EH (cell line): ENCODE measurements at regions not wholly inside any gene's neighbourhood (a gene's known extent, or its start where the extent isn't known, plus 50 kb on each side); places are given as distances from the start of the nearest gene placed in this dataset.
"Not testable (repeated sequence)": the region's sequence is repeated elsewhere in the genome, so short reads cannot be mapped to it uniquely, and the experiment has no call there.

Experiments
- DNase-seq: peaks from one replicate; pipeline ENCODE4 v3.0.0-alpha.2; 2015; ENCODE audit warnings: low read depth

DNA sequence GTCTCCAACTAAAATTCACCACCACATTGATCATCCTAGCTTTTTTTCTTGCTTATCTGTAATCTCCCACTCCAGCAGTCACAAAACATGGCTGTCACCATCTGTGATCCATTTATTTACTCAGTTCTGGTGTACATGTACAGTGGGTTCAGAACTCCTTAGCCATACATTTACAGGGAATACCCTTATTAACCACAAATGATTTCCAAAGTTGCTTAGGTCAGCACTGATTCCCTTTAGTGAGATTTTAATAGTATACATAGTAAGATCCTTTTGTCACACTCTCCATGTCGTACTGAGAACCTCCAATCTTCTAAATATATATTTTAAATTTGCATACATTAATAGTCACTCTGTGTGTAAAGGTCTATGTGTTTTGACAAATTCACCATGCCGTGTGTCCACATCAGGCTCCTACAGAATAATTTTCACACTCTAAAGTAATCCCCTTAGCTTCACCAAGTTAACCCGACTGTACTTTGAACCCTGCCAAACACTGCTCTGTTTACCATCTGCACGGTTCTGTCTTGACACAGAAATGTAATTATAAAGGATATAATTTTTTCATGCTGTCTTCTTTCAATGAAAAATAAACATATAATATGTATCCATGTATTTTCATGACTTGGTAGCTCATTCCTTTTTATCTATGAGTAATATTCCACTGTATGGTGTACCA lies 473.6 kb upstream of the ZP4 start:
- DNase-seq, result no peak

DNA sequence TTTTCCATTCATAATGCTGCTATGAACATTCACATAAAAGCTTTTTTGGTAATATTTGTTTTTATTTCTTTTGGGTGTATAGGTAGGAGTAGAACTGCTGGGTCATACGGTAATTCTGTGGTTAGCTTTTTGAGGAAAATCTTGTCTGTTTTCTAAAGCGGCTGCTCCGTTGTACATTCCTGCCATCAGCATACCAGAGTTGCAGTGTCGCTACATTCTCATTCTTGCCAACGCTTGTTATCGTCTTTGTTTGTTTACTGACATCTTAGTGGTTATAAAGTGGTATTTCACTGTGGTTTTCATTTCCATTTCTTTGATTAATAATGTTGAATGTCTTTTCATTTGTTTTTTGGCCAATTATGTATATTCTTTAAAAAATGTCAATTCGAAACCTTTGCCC lies 469.8 kb upstream of the ZP4 start:
- DNase-seq, result no peak

DNA sequence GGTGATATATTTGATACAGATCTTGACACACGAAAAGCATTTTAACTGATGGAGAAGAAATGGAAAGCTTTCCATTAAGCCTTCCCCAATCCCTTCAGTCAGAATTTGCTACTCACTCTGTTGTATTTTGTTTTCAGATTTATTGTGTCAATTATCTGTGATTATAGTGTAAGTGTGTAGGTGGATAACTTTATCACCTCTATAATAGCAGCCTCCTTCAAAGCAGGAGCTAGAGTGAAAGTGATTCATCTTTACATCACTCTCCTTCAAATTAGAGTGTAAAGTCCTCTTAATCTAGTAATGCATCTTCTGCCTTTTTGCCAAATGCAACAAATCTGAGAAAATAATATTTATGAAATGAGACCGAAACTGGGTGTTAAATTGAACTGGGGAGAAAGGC lies 459.7 kb upstream of the ZP4 start:
- no peak for DNase-seq

DNA sequence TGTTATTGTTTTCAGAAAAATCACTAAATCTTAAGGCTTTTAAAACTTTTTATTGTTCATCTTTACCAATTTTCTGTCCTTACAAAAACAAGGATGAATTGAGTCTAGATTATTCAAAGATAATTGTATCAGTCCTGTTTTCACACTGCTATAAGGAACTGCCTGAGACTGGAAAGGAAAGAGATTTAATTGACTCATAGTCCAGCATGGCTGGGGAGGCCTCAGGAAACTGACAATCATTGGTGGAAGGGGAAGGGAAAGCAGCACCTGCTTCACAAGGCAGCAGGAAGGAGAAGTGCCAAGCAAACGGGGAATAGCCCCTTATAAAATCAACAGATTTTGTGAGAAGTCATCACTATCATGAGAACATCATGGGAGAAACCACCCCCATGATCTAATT lies 455.6 kb upstream of the ZP4 start:
- DNase-seq, result no peak

DNA sequence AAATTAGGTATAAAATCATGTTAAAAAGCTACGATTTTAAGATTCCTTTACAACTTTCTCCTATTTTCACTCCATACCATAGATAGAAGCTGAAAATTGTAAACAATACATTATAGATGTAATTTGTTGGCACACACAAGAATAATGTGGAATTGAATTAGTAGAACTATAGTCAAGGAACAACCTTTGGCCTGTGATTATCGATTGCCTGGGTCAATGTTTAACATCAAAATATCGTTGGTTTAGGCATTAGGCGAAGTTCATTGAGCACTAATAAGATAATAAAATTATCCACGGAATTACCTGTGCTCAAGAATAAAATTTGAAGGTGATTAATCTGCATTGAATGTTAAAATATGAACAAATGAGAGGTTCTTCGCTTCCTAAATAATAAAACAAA lies 455.1 kb upstream of the ZP4 start:
- DNase-seq, result no peak

DNA sequence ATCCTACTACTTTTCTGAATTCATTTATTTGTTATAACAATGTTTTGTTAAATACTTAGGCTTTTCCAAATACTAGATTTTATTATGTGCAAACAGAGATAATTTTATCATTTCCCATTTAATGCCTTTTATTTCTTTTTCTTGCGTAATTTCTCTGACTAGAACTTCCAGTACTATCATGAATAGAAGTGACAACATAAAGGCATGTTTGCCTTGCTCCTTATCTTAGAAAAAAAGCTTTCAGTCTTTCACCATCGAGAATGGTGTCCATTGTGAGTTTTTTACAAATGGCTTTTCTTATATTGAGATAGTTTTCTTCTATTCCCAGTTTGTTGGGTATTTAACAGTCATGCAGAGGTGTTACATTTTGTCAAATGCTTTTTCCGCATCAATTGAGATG lies 453.1 kb upstream of the ZP4 start:
- DNase-seq, result no peak

DNA sequence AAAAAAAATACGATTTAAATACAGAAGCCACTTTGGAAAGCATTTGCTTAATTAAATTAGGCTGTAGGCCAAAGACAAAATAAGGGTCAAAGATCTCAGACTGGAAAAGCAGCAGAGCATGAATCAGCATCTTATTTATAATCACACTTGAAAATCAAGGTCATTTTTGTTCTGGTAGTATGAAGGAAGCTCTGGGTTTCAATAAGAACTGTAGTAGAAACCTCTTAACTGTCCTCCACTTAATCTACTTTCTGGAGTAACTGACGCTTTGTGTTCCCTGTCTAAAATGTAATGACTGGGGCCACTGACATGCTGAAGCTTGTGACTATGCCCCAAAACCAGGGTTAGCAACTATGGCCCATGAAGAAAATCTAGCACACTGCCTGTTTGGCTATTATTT lies 450.7 kb upstream of the ZP4 start:
- DNase-seq, result no peak

DNA sequence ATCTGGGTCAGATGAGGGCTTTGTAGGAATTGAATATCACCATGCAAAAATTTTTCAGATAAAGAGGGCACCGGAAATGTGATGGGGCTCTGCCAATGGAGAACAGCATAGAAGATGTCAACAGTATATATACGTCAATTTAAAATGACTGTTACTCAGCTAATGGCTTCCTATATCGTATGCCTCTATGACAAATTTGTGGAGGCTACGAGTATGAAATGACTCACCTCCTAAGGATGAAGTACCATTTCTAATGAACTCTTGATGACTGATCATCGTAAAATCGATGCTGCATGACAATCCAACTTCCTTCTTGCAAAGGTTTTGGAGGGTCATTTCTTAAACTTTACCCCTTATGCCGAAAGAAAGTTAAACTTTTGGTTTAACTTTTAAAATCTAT lies 450.3 kb upstream of the ZP4 start:
- DNase-seq, result no peak

DNA sequence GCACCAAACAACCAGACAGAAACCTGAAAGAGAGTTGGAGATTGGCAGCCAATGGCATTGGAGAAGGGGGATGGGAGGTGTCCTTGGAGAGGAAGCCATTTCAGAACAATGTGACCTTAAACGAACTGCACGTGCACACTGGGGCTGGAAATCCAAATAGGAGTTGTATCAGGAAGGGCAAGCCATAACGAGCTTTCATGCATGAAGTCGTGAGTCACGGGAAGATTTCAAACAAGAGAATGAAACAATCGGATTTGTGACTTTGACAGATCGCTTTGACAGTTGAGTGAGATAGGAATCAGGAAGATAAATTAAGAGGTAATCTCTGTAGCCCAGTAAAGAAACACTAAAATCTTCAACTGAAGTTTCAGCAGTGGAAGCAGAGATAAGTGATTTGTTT lies 445.8 kb upstream of the ZP4 start:
- no peak for DNase-seq

DNA sequence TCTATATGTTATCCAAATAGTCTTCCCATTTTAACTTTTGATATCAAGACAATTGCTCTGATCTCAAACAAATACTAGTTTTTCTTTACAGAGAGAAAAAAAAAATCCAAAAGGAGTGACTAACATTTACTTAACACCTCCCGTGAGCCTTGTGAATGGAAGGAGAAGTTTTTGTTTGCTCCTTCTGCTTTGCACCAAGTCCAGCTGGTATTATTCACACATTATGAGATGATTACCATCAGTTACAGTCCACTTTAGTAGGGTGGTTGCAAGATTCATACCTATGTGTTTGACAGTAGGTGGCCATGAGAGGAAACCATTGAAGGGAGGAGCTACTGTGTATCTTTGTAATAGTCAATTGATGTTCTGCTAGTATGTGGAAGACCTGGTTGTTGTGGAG lies 443.4 kb upstream of the ZP4 start:
- DNase-seq, result no peak

DNA sequence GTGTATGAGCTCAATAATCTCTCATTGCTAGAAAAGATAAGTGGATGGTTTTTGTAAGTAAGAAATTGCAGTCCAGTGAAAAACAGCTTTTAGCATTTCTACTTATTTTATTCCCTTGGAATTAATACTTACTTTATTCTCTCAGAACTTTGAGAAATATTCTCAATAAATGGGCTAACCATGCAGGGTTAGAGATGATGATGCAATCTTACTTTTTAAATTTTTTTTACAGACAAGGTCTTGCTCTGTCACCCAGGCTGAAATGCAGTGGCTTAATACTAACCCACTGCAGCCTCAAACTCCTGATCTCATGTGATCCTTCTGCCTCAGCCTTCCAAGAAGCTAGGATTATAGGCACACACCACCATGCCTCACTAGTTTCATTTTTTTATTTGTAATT lies 440.8 kb upstream of the ZP4 start:
- DNase-seq, result no peak

DNA sequence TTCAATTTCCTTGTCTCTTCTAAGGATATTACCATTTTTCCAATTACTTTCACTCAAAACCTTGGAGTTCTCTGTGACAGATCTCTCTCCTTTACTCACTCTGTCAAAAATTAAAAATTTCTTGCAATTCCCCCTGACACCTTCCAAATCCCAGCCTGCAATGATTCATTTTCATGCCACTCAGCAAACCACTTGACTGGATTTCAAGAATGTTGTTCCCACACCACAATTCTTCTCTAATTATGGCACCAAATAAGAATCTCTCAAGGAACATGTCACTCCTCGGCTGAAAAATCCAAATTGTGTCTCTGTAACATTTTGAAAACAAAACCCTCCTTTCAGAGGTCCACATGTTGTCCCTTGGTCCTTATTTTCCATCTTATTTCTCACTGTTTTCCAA lies 438.9 kb upstream of the ZP4 start:
- no peak for DNase-seq

DNA sequence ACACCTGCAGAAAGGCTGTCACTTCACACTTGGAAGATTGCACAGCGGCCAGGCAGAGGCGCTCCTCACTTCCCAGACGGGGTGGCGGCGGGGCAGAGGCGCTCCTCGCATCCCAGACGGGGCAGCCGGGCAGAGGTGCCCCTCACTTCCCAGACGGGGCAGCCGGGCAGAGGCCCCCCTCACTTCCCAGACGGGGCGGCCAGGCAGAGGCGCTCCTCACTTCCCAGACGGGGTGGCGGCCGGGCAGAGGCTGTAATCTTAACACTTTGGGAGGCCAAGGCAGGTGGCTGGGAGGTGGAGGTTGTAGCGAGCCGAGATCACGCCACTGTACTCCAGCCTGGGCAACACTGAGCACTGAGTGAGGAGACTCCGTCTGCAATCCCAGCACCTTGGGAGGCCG lies 436.3 kb upstream of the ZP4 start:
- not testable (repeated sequence) for DNase-seq

DNA sequence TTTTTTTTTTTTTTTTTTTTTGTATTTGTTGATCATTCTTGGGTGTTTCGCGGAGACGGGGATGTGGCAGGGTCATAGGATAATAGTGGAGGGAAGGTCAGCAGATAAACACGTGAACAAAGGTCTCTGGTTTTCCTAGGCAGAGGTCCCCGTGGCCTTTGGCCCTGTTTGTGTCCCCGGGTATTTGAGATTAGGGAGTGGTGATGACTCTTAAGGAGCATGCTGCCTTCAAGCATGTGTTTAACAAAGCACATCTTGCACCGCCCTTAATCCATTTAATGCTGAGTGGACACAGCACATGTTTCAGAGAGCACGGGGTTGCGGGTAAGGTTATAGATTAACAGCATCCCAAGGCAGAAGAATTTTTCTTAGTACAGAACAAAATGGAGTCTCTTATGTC lies 435.8 kb upstream of the ZP4 start:
- DNase-seq, result not testable (repeated sequence)

DNA sequence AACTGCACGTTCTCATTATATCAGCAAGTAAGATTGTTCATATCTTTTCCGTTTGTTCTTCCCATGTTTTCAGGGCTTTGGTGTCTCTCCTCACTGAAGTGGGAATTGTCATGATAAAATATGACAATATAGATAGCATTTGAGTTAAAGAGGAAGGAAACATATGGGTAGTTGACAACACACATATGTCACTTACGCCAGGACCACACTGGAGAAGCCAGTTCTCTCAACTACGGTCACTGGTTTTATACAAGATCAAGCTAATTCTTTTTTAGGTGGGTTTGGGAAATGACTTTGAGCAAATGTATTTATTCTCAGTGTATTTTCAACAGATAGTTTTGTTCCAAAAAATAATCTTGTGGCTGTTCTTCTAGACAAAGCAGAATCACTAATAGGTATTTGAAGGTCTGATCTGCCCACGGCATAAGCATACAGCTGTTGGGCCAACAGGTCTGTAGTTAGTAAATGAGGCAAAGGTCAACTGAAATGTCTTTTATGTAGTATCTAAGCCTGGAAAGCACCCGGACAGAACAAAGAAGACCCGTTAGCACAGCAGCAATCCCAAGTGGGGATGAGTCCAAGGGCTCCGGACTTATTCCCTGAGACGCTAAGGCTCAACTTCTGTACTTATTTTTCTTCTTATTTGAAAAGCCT lies 433.6 kb upstream of the ZP4 start:
- no peak for DNase-seq

DNA sequence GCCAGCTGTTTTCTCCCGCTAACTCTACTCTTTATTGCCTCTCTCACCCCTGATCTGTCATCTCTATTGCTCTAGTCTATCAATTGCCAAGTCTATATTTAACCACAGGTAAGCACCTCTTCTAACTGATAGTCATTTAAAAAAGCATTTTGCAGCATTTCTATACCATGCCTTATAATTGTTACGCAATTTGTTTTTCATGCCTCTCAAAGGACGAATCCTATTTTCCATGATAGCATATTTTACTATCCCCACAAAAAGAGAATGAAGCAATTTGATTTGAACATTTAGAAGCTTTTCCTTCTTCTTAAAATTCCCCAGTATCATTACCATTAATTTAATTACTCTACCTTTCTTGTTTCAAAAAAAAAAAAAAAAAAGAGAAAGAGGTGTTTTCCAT lies 432.8 kb upstream of the ZP4 start:
- no peak for DNase-seq

DNA sequence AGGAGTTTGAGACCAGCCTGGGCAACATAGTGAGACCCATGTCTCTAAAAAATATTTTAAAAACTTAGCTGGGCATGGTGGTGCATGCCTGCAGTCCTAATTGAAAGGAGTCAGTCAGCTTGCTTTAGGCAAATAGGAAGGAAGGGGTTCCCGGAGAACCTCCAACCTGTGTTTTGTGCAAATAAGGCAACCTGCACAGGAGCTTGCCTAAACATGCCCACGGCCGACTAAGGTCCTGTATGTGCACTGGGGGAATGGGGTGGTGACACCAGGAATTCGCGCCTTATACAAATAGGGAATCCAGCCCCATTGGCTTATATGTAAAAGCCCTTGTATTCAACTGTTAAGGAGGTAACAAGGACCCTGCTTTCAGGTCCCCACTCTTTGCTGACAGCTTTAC lies 429.2 kb upstream of the ZP4 start:
- DNase-seq, result no peak

DNA sequence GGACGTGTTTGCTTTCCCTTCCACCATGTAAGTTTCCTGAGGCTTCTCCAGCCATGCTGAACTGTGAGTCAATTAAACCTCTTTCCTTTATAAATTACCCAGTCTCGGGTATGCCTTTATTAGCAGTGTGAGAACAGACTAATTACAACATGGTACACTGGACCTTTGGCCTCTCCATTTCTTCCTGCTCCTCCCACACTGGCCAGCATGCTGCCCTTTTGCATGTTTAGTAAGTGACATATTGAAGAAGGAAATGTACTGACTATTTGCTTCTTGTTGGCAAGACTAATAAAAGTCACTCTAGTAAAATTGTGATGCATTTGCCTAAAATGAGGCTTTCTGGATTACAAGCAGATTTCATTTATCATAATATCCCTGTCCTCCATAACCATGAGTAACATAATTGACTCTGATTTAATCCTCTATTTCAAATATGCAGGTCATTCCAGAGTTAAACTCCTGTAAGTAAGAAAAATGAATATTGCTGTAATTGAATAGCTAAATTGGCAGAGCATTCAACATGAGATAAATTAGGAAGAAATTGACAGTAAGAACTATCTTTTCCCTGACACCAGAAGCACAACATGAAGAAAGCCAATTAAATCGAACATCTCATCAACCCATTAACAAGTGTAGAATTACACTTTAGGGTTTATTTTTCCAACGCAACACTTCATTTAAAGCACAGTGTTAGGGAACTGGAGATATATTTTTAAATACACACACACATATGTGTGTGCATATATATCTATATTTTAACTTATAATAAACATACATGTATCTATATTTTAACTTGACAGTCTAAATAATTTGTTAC lies 427.8 kb upstream of the ZP4 start:
- no peak for DNase-seq

DNA sequence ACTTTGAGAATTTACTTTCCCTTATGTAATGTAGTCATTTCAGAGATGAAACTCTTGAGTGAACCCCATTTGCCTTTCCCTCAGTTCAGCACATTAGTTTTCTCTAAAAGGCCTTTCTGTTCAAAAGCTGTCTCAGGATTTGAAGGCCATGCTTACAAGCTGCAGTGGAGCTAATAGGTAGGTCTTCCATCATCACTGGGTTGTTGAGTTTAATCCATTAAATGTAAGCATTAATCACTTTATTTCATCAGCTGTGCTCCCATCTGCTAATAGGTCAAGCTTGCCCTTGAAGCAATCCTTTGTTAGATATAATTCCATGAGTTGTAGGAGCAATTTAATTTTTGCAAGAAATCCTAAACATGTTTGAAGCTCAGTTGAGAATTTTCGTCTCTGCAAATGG lies 422.2 kb upstream of the ZP4 start:
- DNase-seq, result no peak

DNA sequence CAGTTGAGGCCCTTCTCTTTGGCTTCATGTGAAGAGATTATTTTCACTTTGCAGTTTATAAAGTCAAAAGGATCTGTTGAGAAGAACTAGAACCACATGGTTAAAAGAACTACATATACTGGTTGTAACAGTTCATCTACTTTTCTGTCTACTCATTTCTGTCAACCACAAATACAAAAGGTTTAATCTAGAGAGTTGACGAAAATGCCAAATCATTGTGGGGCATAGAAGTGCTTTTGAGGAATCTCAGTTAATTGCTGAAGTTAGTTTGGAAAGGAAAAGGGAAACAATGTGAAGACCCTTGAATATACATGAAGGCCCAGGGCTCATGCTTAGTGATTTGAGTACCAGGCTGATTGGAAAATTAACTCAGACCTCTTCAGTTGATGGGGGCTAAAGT lies 415.7 kb upstream of the ZP4 start:
- no peak for DNase-seq

DNA sequence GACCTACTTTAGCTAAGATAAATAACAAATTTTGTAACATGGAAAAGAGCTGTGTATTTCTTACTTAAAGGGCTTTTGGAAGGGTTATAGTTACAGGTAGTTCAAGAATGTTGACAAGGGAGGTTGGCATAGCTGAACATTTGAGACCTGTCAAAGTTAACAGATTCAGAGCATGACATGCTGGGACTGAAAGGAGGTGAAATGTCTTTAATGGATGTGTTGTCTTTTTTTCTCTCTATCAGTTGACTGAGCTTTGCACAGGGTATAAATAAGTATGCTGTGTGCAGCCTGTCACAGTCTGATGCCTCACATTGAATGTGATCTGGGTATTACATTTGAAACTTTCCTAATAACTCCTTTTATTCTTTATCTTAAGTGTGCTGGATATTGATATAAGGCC lies 411.9 kb upstream of the ZP4 start:
- no peak for DNase-seq

DNA sequence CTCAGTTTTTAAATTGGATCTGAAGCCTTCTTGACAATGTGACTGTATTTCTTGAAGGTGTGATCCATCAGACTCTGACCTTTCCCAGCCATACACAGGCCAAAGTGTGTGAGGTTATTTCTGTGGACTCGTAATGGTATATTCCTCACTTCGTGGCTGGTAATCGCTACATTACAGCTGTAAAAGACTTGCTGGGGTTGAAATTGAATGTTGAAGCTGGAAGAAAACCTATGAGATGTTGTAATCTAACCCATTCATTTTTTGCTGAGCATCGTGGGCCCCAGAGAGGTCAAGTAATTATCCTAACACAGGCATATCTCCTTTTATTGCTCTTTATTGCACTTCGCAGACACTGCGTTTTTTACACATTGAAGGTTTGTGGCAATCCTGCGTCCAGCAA lies 405.6 kb upstream of the ZP4 start:
- DNase-seq, result no peak

DNA sequence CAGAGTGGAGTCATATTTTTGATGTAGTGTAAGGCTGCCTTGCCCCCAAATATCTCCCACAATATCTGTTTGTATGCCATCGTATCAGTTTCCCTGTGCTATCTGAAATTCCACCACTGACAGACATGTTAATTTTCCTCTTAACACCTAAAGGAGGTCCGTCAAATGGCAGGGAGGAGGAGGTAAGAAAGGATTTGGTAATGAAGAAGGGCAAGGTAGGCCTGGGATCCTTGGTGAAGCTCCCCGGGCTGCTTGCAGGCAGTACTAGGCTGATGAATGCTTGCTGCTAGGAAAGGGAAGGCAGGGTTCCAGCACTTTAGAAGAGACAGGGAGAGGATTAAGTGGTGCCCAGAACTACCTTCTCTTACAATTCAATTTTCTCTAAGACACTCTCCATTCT lies 402.4 kb upstream of the ZP4 start:
- DNase-seq, result no peak

DNA sequence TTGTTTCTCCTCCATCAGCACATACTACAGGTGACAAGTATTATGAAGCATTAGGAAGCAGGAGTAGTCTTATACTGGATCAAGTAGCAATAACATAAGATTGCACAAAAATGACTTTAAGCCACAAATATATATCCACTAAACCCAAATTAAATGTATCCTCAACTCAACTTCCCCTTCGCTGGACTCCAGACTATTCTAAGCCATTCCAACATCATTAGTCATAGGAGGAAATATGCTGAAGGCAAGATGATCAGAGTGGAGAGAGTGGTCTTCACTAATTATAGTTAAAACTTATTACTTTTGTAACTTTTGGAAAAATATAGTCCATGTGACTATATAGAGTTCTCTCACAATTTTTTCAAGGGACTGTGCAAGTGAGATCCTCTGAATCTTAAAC lies 390.7 kb upstream of the ZP4 start:
- DNase-seq, result no peak
